ENCODE measurements at regions not wholly inside any gene's neighbourhood (a gene's known extent, or its start where the extent isn't known, plus 50 kb on each side); places are given as distances from the start of the nearest gene placed in this dataset.
A peak's percentile ranks its signal among the peaks of the same experiment; 100 is the strongest.

- no peak overlapping the region for H3K27ac ChIP-seq
- TF ChIP-seq ZFX (IDR thresholded peaks at IDR 0.05) (no peak), CTCF (conservative IDR thresholded peaks at IDR 0.05) (no peak)
Measured at GRCh38 chr13:95433537-95433936, 119.0 kb upstream of the CLDN10 start.

- H3K27ac ChIP-seq = no peak overlapping the region
- TF ChIP-seq ZFX (IDR thresholded peaks at IDR 0.05) = no peak
- TF ChIP-seq CTCF (conservative IDR thresholded peaks at IDR 0.05) = no peak
Measured at GRCh38 chr13:95434111-95434510, 118.4 kb upstream of the CLDN10 start.

- H3K27ac ChIP-seq = peak overlapping the region; percentile 0
- TF ChIP-seq CTCF (conservative IDR thresholded peaks at IDR 0.05) = no peak
- TF ChIP-seq ZFX (IDR thresholded peaks at IDR 0.05) = no peak
Measured at GRCh38 chr13:95437561-95437960, 115.0 kb upstream of the CLDN10 start.

GRCh38 chr13:95438297-95438696, 114.2 kb upstream of the CLDN10 start:
- peak overlapping the region; percentile 27 for H3K27ac ChIP-seq
- TF ChIP-seq CTCF (conservative IDR thresholded peaks at IDR 0.05) (no peak), ZFX (IDR thresholded peaks at IDR 0.05) (no peak)

- no peak for TF ChIP-seq ZFX (IDR thresholded peaks at IDR 0.05)
- no peak for TF ChIP-seq CTCF (conservative IDR thresholded peaks at IDR 0.05)
- no peak overlapping the region for H3K27ac ChIP-seq
Measured at GRCh38 chr13:95440441-95441088, 112.0 kb upstream of the CLDN10 start.

GRCh38 chr13:95441326-95441725, 111.2 kb upstream of the CLDN10 start:
- H3K27ac ChIP-seq = no peak overlapping the region
- no peak for TF ChIP-seq CTCF (conservative IDR thresholded peaks at IDR 0.05)
- no peak for TF ChIP-seq ZFX (IDR thresholded peaks at IDR 0.05)

- TF ChIP-seq ZFX (IDR thresholded peaks at IDR 0.05) = no peak
- TF ChIP-seq CTCF (conservative IDR thresholded peaks at IDR 0.05) = no peak
- H3K27ac ChIP-seq = no peak overlapping the region
Measured at GRCh38 chr13:95444006-95444730, 108.4 kb upstream of the CLDN10 start.

All from C4-2B (cell line).